Prostate gland (tissue), 2 donors: ENCODE measurements at regions not wholly inside any gene's neighbourhood (a gene's known extent, or its start where the extent isn't known, plus 50 kb on each side); places are given as distances from the start of the nearest gene placed in this dataset.

Source experiments
- DNase-seq: peaks from one replicate; pipeline ENCODE4 v3.0.0-alpha.2; 2019; ENCODE audit warnings: low spot score
- H3K27ac ChIP-seq, 2 donors: fragments of 200-600 bp; sonication (generic); 2 replicates each; pipeline ENCODE4 v1.5.1; 2017 to 2019
- H3K27me3 ChIP-seq: fragments of 200-600 bp; sonication (generic); replicated peaks from 2 replicates; pipeline ENCODE4 v1.5.1; 2019; ENCODE audit not compliant: insufficient read depth
- H3K36me3 ChIP-seq, 2 donors: fragments of 200-600 bp; sonication (generic); 1 replicate in 1 of 2; 2 replicates in 1 of 2; pipeline versions ENCODE4 v1.5.1 to v1.8.1; 2017 to 2019
- H3K4me1 ChIP-seq: fragments of 200-600 bp; sonication (generic); replicated peaks from 2 replicates; pipeline ENCODE4 v1.5.1; 2019
- H3K4me3 ChIP-seq, 2 donors: fragments of 200-600 bp; sonication (generic); 2 replicates each; pipeline ENCODE4 v1.5.1; 2017 to 2019
- H3K9me3 ChIP-seq: fragments of 200-600 bp; sonication (generic); 2 replicates; pipeline ENCODE4 v1.5.1; 2017
- CTCF ChIP-seq, 4 experiments: fragments of 200-600 bp in 2 of 4; fragments of 450-650 bp in 2 of 4; sonication (generic) in 2 of 4; IDR thresholded peaks; 1 replicate in 3 of 4; 2 replicates in 1 of 4; pipeline ENCODE4 v1.5.1; 2016 to 2019; ENCODE audit warnings: antibody characterized with exemption in 4 of 4, mild to moderate bottlenecking in 2 of 4, moderate library complexity in 2 of 4
- POLR2A ChIP-seq: fragments of 450-650 bp; IDR thresholded peaks from one replicate; pipeline ENCODE4 v1.6.1; 2016; ENCODE audit warnings: antibody characterized with exemption, mild to moderate bottlenecking
- POLR2AphosphoS5 ChIP-seq: sonication (generic); formaldehyde crosslinking; IDR thresholded peaks from one replicate; pipeline ENCODE4 v1.6.1; 2017; ENCODE audit warnings: antibody characterized with exemption
- WGBS: methylation state at CpG from one replicate; pipeline ENCODE4 v1.1.5; 2018; 5-methylcytosine and 5-hydroxymethylcytosine counted together
- intact Hi-C: fragments of 100-400 bp; cut with DNase I; formaldehyde crosslinking; loops from one replicate; pipeline ENCODE4 v1.14.2; 2022

GRCh38 chr1:193619911-193620310 is 433.5 kb upstream of the B3GALT2 start:
- TF ChIP-seq POLR2AphosphoS5: no peak
- TF ChIP-seq CTCF (IDR thresholded peaks at IDR 0.05): no peak
- no peak for TF ChIP-seq POLR2A
- Histone ChIP-seq H3K4me3 (no peak overlapping the region), H3K27me3 (no peaks in the 10 kb centered on the region), H3K27ac (no peak overlapping the region), H3K9me3 (no peaks in the 10 kb centered on the region), H3K4me1 (no peaks in the 10 kb centered on the region), H3K36me3 (no peaks in the 10 kb centered on the region)
- WGBS: 96% methylated on average over 2 of the region's 2 CpGs
- no peak for DNase-seq
- intact Hi-C loops: no loop called here

- Histone ChIP-seq H3K9me3 (no peaks in the 10 kb centered on the region), H3K27me3 (no peaks in the 10 kb centered on the region), H3K4me1 (no peaks in the 10 kb centered on the region), H3K27ac (no peak overlapping the region), H3K36me3 (no peaks in the 10 kb centered on the region), H3K4me3 (no peak overlapping the region)
- no peak for DNase-seq
- intact Hi-C loops: no loop called here
- 91% methylated on average over 2 of the region's 2 CpGs for WGBS
- TF ChIP-seq POLR2AphosphoS5 (no peak), POLR2A (no peak), CTCF (IDR thresholded peaks at IDR 0.05) (no peak)
Measured at GRCh38 chr1:193614817-193615216, 428.4 kb upstream of the B3GALT2 start.

- no peaks in the 10 kb centered on the region for H3K4me1 ChIP-seq
- WGBS: 82% methylated on average over 3 of the region's 3 CpGs
- H3K36me3 ChIP-seq: no peaks in the 10 kb centered on the region
- TF ChIP-seq CTCF (IDR thresholded peaks at IDR 0.05) (no peak), POLR2AphosphoS5 (no peak), POLR2A (no peak)
- intact Hi-C loops: no loop called here
- H3K27ac ChIP-seq: no peak overlapping the region
- DNase-seq: no peak
- no peak overlapping the region for H3K4me3 ChIP-seq
- no peaks in the 10 kb centered on the region for H3K27me3 ChIP-seq
- no peaks in the 10 kb centered on the region for H3K9me3 ChIP-seq
Measured at GRCh38 chr1:193614275-193614674, 427.9 kb upstream of the B3GALT2 start.

GRCh38 chr1:193613041-193613440 is 426.6 kb upstream of the B3GALT2 start:
- H3K4me1 ChIP-seq: no peaks in the 10 kb centered on the region
- no peaks in the 10 kb centered on the region for H3K27me3 ChIP-seq
- H3K36me3 ChIP-seq: no peaks in the 10 kb centered on the region
- no peak overlapping the region for H3K27ac ChIP-seq
- no peak overlapping the region for H3K4me3 ChIP-seq
- no peak for DNase-seq
- intact Hi-C loops: no loop called here
- 81% methylated on average over 2 of the region's 2 CpGs for WGBS
- H3K9me3 ChIP-seq: no peaks in the 10 kb centered on the region
- no peak for TF ChIP-seq POLR2A
- no peak for TF ChIP-seq POLR2AphosphoS5
- no peak for TF ChIP-seq CTCF (IDR thresholded peaks at IDR 0.05)

- intact Hi-C loops: no loop called here
- WGBS: 85% methylated on average over 2 of the region's 2 CpGs
- Histone ChIP-seq H3K36me3 (no peaks in the 10 kb centered on the region), H3K27ac (no peak overlapping the region), H3K4me3 (no peak overlapping the region), H3K4me1 (no peaks in the 10 kb centered on the region), H3K27me3 (no peaks in the 10 kb centered on the region), H3K9me3 (no peaks in the 10 kb centered on the region)
- no peak for TF ChIP-seq CTCF (IDR thresholded peaks at IDR 0.05)
- TF ChIP-seq POLR2AphosphoS5: no peak
- TF ChIP-seq POLR2A: no peak
- no peak for DNase-seq
Measured at GRCh38 chr1:193609592-193609991, 423.2 kb upstream of the B3GALT2 start.
